Testis (tissue), 2 donors: ENCODE measurements at regions not wholly inside any gene's neighbourhood (a gene's known extent, or its start where the extent isn't known, plus 50 kb on each side); places are given as distances from the start of the nearest gene placed in this dataset.

Experiments used
- DNase-seq: peaks from one replicate; pipeline ENCODE4 v3.0.0-alpha.2; 2019
- H3K27ac ChIP-seq, 2 donors: fragments of 200-600 bp; sonication (generic); one replicate each; pipeline ENCODE4 v1.5.1; 2019
- H3K27me3 ChIP-seq: fragments of 200-600 bp; sonication (generic); one replicate; pipeline ENCODE4 v1.5.1; 2019
- H3K36me3 ChIP-seq: fragments of 200-600 bp; sonication (generic); one replicate; pipeline ENCODE4 v1.5.1; 2017; ENCODE audit warnings: low read depth; ENCODE audit errors: missing control alignments
- H3K4me1 ChIP-seq: fragments of 200-600 bp; sonication (generic); one replicate; pipeline ENCODE4 v1.5.1; 2019
- H3K4me3 ChIP-seq, 2 donors: fragments of 200-600 bp; sonication (generic); one replicate each; pipeline ENCODE4 v1.5.1; 2017 to 2019
- H3K9me3 ChIP-seq: fragments of 200-600 bp; sonication (generic); one replicate; pipeline ENCODE4 v1.5.1; 2017
- CTCF ChIP-seq, 3 experiments: fragments of 450-650 bp in 2 of 3; fragments of 200-600 bp in 1 of 3; sonication (generic) in 1 of 3; IDR thresholded peaks; one replicate each; pipeline ENCODE4 v1.5.1; 2016 to 2019; ENCODE audit warnings: antibody characterized with exemption in 3 of 3, mild to moderate bottlenecking in 2 of 3, moderate library complexity in 1 of 3
- POLR2A ChIP-seq: fragments of 450-650 bp; IDR thresholded peaks from one replicate; pipeline ENCODE4 v1.6.1; 2017; ENCODE audit warnings: antibody characterized with exemption, mild to moderate bottlenecking, moderate library complexity
- WGBS, 2 donors: methylation state at CpG; one replicate each; pipeline ENCODE4 v1.1.5; 2018; 5-methylcytosine and 5-hydroxymethylcytosine counted together
- intact Hi-C: fragments of 100-400 bp; cut with DNase I; formaldehyde crosslinking; loops from one replicate; pipeline ENCODE4 v1.15.1; 2023; ENCODE audit warnings: low total_unique reads

GRCh38 chr6:3939368-3939958 is 90.3 kb downstream of the FAM50B start:
- Histone ChIP-seq H3K27ac (no peak overlapping the region), H3K36me3 (no peaks in the 10 kb centered on the region), H3K9me3 (no peaks in the 10 kb centered on the region), H3K4me3 (no peak overlapping the region), H3K27me3 (no peaks in the 10 kb centered on the region), H3K4me1 (no peaks in the 10 kb centered on the region)
- no peak for DNase-seq
- intact Hi-C loops = no loop called here
- TF ChIP-seq POLR2A (no peak), CTCF (IDR thresholded peaks at IDR 0.05) (no peak)
- 74 to 93% methylated on average over 4 to 7 of the region's 7 CpGs for WGBS, 2 donors

- DNase-seq = no peak
- no peak overlapping the region for H3K27ac ChIP-seq
- WGBS, 2 donors = 71 to 74% methylated on average over 9 of the region's 9 CpGs
These were observed 90.8 kb downstream of the FAM50B start for GRCh38 chr6:3939964-3940363.

GRCh38 chr6:3940703-3941102 is 91.5 kb downstream of the FAM50B start:
- Histone ChIP-seq H3K27ac (no peak overlapping the region), H3K4me1 (no peaks in the 10 kb centered on the region), H3K27me3 (no peaks in the 10 kb centered on the region), H3K4me3 (no peak overlapping the region), H3K36me3 (no peaks in the 10 kb centered on the region), H3K9me3 (no peaks in the 10 kb centered on the region)
- no peak for TF ChIP-seq CTCF (IDR thresholded peaks at IDR 0.05)
- TF ChIP-seq POLR2A = no peak
- WGBS, 2 donors = 96 to 99% methylated on average over 3 to 5 of the region's 5 CpGs
- DNase-seq = no peak
- intact Hi-C loops = no loop called here

More at GRCh38 chr6:3939964-3940363, 90.8 kb downstream of the FAM50B start:
- H3K27me3 ChIP-seq = no peaks in the 10 kb centered on the region
- intact Hi-C loops = no loop called here
- no peak overlapping the region for H3K4me3 ChIP-seq
- TF ChIP-seq CTCF (IDR thresholded peaks at IDR 0.05) (no peak), POLR2A (no peak)
- no peaks in the 10 kb centered on the region for H3K4me1 ChIP-seq
- H3K36me3 ChIP-seq = no peaks in the 10 kb centered on the region
- no peaks in the 10 kb centered on the region for H3K9me3 ChIP-seq

- H3K4me1 ChIP-seq = no peaks in the 10 kb centered on the region
- WGBS, 2 donors = 23 to 58% methylated on average over 12 of the region's 12 CpGs
- intact Hi-C loops = no loop called here
- no peaks in the 10 kb centered on the region for H3K27me3 ChIP-seq
- no peak overlapping the region for H3K4me3 ChIP-seq
- no peak overlapping the region for H3K27ac ChIP-seq
- TF ChIP-seq CTCF (IDR thresholded peaks at IDR 0.05) (no peak), POLR2A (no peak)
- H3K9me3 ChIP-seq = no peaks in the 10 kb centered on the region
- no peaks in the 10 kb centered on the region for H3K36me3 ChIP-seq
- peak; percentile 20 for DNase-seq
These were observed 94.2 kb downstream of the FAM50B start for GRCh38 chr6:3943331-3943765.

- intact Hi-C loops = no loop called here
- Histone ChIP-seq H3K4me3 (no peak overlapping the region), H3K4me1 (no peaks in the 10 kb centered on the region), H3K27ac (no peak overlapping the region), H3K36me3 (no peaks in the 10 kb centered on the region), H3K27me3 (no peaks in the 10 kb centered on the region), H3K9me3 (no peaks in the 10 kb centered on the region)
- 88 to 91% methylated on average over 5 of the region's 5 CpGs for WGBS, 2 donors
- no peak for DNase-seq
- TF ChIP-seq POLR2A (no peak), CTCF (IDR thresholded peaks at IDR 0.05) (no peak)
These were observed 95.1 kb downstream of the FAM50B start for GRCh38 chr6:3944246-3944645.
